Mesothelial cell of epicardium (in vitro differentiated cells): ENCODE measurements at regions not wholly inside any gene's neighbourhood (a gene's known extent, or its start where the extent isn't known, plus 50 kb on each side); places are given as distances from the start of the nearest gene placed in this dataset.

ENCODE experiments used
- DNase-seq, 2 experiments: peaks; one replicate each; pipeline ENCODE4 v3.0.0; 2021; ENCODE audit warnings: low spot score in 2 of 2; ENCODE audit not compliant: unreplicated experiment in 2 of 2
- H3K27ac Mint-ChIP-seq: 2 replicates; pipeline ENCODE4 v1.8.0; 2021; ENCODE audit warnings: mixed read lengths
- H3K27me3 Mint-ChIP-seq: 2 replicates; pipeline ENCODE4 v1.8.0; 2021; ENCODE audit warnings: low read depth, mixed read lengths
- H3K36me3 Mint-ChIP-seq: 2 replicates; pipeline ENCODE4 v1.8.0; 2021; ENCODE audit warnings: mixed read lengths
- H3K4me1 Mint-ChIP-seq: 2 replicates; pipeline ENCODE4 v1.8.0; 2021; ENCODE audit warnings: mixed read lengths
- H3K4me3 Mint-ChIP-seq: 2 replicates; pipeline ENCODE4 v1.8.0; 2021; ENCODE audit warnings: mild to moderate bottlenecking, moderate library complexity, mixed read lengths
- H3K9me3 Mint-ChIP-seq: 2 replicates; pipeline ENCODE4 v1.8.0; 2021; ENCODE audit warnings: mixed read lengths
- TF ChIP-seq, protein P1 (sequence below): fragments of 200-600 bp; sonication (generic); IDR thresholded peaks from one replicate; pipeline ENCODE4 v1.5.0; 2021; ENCODE audit warnings: antibody characterized with exemption; ENCODE audit not compliant: unreplicated experiment

- Mint-ChIP-seq H3K4me3 (no peak overlapping the region), H3K27ac (no peak overlapping the region), H3K36me3 (no peaks in the 10 kb centered on the region), H3K4me1 (peaks cover 2% of the 10 kb centered on the region), H3K9me3 (no peaks in the 10 kb centered on the region), H3K27me3 (no peaks in the 10 kb centered on the region)
- no peak for DNase-seq
- TF ChIP-seq, protein P1, sequence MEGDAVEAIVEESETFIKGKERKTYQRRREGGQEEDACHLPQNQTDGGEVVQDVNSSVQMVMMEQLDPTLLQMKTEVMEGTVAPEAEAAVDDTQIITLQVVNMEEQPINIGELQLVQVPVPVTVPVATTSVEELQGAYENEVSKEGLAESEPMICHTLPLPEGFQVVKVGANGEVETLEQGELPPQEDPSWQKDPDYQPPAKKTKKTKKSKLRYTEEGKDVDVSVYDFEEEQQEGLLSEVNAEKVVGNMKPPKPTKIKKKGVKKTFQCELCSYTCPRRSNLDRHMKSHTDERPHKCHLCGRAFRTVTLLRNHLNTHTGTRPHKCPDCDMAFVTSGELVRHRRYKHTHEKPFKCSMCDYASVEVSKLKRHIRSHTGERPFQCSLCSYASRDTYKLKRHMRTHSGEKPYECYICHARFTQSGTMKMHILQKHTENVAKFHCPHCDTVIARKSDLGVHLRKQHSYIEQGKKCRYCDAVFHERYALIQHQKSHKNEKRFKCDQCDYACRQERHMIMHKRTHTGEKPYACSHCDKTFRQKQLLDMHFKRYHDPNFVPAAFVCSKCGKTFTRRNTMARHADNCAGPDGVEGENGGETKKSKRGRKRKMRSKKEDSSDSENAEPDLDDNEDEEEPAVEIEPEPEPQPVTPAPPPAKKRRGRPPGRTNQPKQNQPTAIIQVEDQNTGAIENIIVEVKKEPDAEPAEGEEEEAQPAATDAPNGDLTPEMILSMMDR, result no peak
These were observed 496.8 kb upstream of the JAG1 start for GRCh38 chr20:11170565-11170964.

DNA sequence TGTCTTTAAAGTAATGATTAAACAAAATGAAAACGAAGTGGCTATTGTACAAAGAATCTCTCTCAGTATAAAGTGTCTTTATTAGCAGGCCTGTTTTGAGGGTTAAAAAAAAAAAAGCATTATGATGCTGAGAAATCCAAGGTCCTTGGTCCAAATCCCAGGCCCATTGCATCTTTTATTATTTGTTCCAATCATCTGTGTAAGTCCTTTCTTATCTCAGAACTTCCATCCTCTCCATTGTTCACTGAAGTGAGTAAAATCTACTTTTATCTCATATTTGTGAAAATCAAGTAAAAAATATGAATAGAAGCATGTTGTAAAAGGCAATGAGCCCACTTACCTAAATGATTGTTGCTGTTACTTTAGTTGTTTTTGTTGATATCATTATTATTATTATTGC is 499.1 kb upstream of the JAG1 start:
- no peaks in the 10 kb centered on the region for H3K36me3 Mint-ChIP-seq
- H3K27ac Mint-ChIP-seq, result no peak overlapping the region
- peaks cover 2% of the 10 kb centered on the region for H3K4me1 Mint-ChIP-seq

DNA sequence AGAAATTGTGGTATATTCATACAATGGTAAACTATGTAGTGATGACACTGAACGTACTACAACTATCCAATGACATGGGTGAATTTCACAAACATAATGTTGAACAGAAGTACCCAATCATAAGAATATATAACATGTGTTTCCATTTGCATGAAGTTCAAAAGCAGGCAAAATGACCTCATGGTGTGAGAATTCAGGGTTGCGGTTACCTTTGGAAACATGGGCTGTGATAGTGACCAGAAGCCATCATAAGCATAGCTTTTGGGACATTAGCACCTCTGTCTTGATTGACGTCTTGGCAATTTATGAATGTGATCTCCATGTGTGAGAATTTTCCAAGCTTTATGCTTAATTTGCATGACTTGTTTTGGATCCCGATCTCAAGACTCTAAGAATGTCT is 500.1 kb upstream of the JAG1 start:
- Mint-ChIP-seq H3K36me3 (no peaks in the 10 kb centered on the region), H3K9me3 (no peaks in the 10 kb centered on the region), H3K4me3 (no peak overlapping the region), H3K4me1 (peaks cover 2% of the 10 kb centered on the region), H3K27ac (no peak overlapping the region), H3K27me3 (no peaks in the 10 kb centered on the region)
- DNase-seq, result no peak
- TF ChIP-seq, protein P1, result no peak

More for the DNA sequence above, 499.1 kb upstream of the JAG1 start:
- DNase-seq, result no peak
- Mint-ChIP-seq H3K9me3 (no peaks in the 10 kb centered on the region), H3K4me3 (no peak overlapping the region), H3K27me3 (no peaks in the 10 kb centered on the region)
- TF ChIP-seq, protein P1, result no peak

DNA sequence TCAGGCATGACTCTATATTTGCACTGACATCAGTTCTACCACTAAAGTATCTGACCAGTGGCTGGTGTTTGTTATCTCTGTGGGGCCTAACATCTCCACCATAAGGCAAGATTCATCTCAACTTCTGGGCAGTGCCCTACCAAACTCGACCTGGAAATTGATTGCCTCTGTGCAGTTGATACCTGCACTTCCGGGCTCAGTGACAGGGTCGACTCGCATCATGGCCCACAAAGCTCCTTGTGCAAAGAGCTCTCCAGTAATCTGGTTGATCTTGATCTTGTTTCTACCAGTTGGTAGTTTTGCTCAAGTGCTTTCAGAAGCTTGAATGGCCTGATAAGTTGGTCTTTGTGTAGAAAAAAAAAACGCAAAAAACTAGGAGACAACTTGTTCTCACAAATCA is 501.1 kb upstream of the JAG1 start:
- TF ChIP-seq, protein P1, result no peak
- Mint-ChIP-seq H3K4me1 (peaks cover 2% of the 10 kb centered on the region), H3K36me3 (no peaks in the 10 kb centered on the region), H3K4me3 (no peak overlapping the region), H3K9me3 (peaks cover under 1% of the 10 kb centered on the region), H3K27ac (no peak overlapping the region), H3K27me3 (no peaks in the 10 kb centered on the region)
- no peak for DNase-seq

- Mint-ChIP-seq H3K27me3 (no peaks in the 10 kb centered on the region), H3K27ac (no peak overlapping the region), H3K4me1 (peaks cover 2% of the 10 kb centered on the region), H3K4me3 (no peak overlapping the region), H3K36me3 (no peaks in the 10 kb centered on the region), H3K9me3 (peaks cover 15% of the 10 kb centered on the region)
- TF ChIP-seq, protein P1, result no peak
- DNase-seq, result no peak
These were observed 502.6 kb upstream of the JAG1 start for GRCh38 chr20:11176431-11176830.
